Stimulated activated naive CD4-positive, alpha-beta T cell (primary cell): ENCODE measurements at regions not wholly inside any gene's neighbourhood (a gene's known extent, or its start where the extent isn't known, plus 50 kb on each side); places are given as distances from the start of the nearest gene placed in this dataset.
"Not testable (repeated sequence)": the region's sequence is repeated elsewhere in the genome, so short reads cannot be mapped to it uniquely, and the experiment has no call there.

ENCODE experiments used
- DNase-seq, 6 experiments: peaks; one replicate each; lab custom pipeline; 2025; lab: John Stamatoyannopoulos, UW

- no peak for DNase-seq
These were observed 511.1 kb downstream of the TMEM135 start for GRCh38 chr11:87548797-87549196.

DNA sequence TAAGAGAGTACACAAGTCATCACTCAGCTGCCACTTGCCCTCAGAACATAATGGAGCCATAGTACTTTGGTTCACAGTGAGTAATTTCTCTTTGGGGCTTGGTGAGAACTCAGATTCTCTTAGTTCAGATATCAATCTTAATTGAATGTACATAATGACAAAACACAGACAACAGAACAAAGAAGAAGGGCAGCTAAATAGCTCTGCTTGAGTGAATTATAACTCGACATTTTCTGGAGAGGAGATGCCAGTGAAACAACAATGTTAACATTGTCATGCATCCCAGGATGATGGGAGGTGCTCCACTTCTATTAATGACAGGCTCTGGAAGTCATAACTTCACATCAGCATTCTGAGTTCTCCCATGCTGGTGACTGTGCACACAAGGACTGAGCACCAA is 508.1 kb downstream of the TMEM135 start:
- DNase-seq = no peak

DNA sequence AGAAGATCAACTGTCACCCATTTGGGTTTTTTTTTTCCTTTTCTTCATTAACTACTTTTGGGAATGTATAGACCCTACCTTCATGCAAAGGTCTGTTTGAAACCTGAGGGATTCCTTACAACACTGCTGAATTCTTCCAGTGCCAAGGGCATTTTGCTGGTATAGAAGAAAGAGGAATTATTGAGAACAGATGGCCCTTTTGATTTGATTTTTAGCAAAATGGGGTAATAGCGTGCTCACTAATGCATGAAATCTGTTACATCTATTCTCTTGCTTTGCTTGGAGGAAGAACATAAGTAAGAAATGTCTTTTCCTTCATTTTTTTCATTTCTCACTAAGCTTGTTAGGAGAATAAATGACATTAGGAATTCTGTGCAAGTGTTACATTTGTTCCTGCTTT is 501.9 kb downstream of the TMEM135 start:
- no peak for DNase-seq

GRCh38 chr11:87536565-87536964 is 498.8 kb downstream of the TMEM135 start:
- DNase-seq = no peak

- DNase-seq = no peak
These were observed 498.3 kb downstream of the TMEM135 start for GRCh38 chr11:87536016-87536415.

GRCh38 chr11:87535513-87535912 is 497.8 kb downstream of the TMEM135 start:
- no peak for DNase-seq

DNA sequence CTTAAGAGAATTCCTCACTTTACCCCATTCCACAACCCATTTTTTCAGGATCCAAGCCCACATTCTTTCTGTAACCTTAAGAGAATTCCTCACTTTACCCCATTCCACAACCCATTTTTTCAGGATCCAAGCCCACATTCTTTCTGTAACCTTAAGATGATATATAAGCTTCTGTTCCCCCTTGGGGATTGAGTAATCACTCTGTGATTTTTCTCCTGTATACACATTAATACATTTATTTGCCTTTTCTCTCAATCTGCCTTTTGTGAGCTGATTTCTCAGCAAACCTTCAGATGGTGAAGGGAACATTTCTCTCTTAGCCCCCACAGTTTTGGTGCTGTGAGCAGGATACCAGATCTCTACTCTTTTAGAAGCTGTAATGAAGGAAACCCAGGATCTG is 494.1 kb downstream of the TMEM135 start:
- DNase-seq = not testable (repeated sequence)

- no peak for DNase-seq
These were observed 491.8 kb downstream of the TMEM135 start for GRCh38 chr11:87529486-87529885.

- DNase-seq = no peak
These were observed 491.0 kb downstream of the TMEM135 start for GRCh38 chr11:87528752-87529151.

- no peak for DNase-seq
These were observed 485.5 kb downstream of the TMEM135 start for GRCh38 chr11:87523276-87523675.

DNA sequence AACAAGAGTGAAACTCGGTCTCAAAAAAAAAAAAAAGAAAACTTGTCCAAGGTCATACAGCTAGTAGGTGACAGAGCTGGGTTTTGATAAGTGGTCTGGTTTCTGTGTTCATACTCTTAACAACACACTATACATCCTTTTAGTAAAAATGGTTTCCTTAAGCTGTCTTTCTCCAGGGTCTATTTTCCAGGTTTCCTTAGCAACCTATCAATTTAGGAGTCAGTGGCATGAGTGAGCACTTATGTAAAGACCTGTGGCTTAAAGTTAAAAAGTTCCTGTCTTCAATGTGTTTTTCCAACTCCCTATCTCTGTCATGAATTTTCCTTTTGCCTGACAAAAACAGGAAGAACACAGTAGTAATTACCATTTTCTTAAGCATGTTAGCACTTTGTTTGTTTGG is 480.5 kb downstream of the TMEM135 start:
- DNase-seq = no peak

DNA sequence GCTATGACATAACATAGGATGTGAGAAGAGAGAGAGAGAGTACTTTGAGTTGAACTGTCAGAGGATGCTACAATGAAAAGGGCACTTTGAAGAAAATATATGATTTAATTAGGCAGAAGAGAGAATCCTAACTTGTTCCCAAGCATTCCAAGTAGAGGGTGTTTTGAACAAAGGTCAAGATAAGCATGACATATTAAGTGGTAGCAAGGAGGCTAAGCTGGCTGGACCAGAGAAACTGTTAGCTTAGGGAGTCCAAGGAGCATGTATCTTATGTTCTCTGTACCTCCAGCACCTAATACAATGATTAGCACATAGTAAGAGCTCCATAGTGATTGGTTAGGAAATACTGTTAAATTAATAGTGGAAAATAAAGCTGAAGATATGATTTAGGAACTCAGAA is 479.6 kb downstream of the TMEM135 start:
- no peak for DNase-seq

GRCh38 chr11:87507722-87508121 is 470.0 kb downstream of the TMEM135 start:
- DNase-seq = not testable (repeated sequence)

GRCh38 chr11:87506946-87507345 is 469.2 kb downstream of the TMEM135 start:
- DNase-seq = not testable (repeated sequence)

DNA sequence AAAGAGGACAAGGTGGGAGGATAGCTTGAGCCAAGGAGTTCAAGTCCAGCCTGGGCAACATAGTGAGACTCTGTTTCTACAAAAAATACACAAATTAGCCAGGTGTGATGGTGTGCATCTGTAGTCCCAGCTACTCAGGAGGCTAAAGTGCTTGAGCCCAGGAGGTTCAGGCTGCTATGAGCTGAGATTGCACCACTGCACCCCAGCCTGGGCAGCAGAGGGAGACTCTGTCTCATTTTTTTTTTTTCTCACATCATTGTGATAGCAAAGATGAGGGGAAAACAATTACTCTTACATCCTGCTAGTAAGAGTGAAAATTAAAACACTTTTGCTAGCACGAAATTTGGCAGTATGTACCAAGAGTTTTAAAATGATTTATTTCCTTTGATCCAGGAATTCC is 463.7 kb downstream of the TMEM135 start:
- no peak for DNase-seq

DNA sequence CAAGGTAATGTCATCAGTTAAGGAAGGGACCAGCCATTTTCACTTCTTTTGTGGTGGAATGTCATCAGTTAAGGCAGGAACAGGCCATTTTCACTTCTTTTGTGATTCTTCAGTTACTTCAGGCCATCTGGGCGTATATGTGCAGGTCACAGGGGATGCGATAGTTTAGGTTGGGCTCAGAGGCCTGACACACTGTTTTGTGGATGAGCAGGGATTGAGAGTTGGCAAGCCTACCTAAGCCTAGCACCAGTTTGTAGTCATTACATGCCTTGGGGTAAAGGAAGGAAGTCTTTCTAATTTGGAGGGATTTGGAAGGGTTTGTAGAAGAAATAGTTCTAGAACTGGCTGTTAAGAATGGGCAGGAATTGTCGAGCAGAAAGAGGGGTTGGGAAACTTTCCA is 457.2 kb downstream of the TMEM135 start:
- not testable (repeated sequence) for DNase-seq

GRCh38 chr11:87494026-87494425 is 456.3 kb downstream of the TMEM135 start:
- not testable (repeated sequence) for DNase-seq

GRCh38 chr11:87493516-87493915 is 455.8 kb downstream of the TMEM135 start:
- DNase-seq = no peak

- no peak for DNase-seq
These were observed 453.6 kb downstream of the TMEM135 start for GRCh38 chr11:87491381-87491780.

GRCh38 chr11:87490671-87491070 is 452.9 kb downstream of the TMEM135 start:
- no peak for DNase-seq

- DNase-seq = no peak
These were observed 446.8 kb downstream of the TMEM135 start for GRCh38 chr11:87484566-87484965.

- DNase-seq = no peak
These were observed 439.6 kb downstream of the TMEM135 start for GRCh38 chr11:87477321-87477720.

GRCh38 chr11:87473174-87473573 is 435.4 kb downstream of the TMEM135 start:
- no peak for DNase-seq

DNA sequence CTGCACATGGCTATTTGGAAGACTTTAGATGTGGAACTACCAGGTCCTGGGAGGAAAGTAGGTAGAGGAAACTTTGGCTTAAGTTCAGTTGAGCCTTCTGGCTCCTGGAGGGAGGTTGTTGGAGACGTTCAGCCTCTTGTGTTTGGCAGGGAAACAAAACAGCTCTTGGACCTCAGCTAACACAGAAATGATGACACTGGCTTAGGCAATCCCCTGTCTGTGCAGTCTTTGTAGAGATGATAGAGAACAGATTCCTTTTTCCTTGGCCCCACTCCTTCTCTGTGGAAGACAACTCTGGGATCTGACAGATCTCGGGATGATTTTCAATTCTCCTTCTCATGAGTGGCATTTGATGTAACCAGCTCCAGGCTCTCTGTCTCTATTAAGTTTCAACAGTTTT is 428.5 kb downstream of the TMEM135 start:
- no peak for DNase-seq

GRCh38 chr11:87465716-87466115 is 428.0 kb downstream of the TMEM135 start:
- DNase-seq = no peak
